Fibroblast of villous mesenchyme (primary cell): ENCODE measurements at regions not wholly inside any gene's neighbourhood (a gene's known extent, or its start where the extent isn't known, plus 50 kb on each side); places are given as distances from the start of the nearest gene placed in this dataset.

Source experiments
- DNase-seq: peaks from one replicate; pipeline ENCODE4 v3.0.0-alpha.2; 2010; ENCODE audit warnings: low read depth
- H3K4me3 ChIP-seq: 2 replicates; pipeline ENCODE4 v1.5.1; 2011; ENCODE audit warnings: low read depth, mild to moderate bottlenecking, low read length
- CTCF ChIP-seq: IDR thresholded peaks from 2 replicates; pipeline ENCODE4 v1.5.1; 2012; ENCODE audit warnings: low read depth, mild to moderate bottlenecking, low read length; ENCODE audit not compliant: insufficient read depth

- no peak overlapping the region for H3K4me3 ChIP-seq
- no peak for TF ChIP-seq CTCF
- DNase-seq, result no peak
Measured at GRCh38 chr7:121669144-121669543, 203.8 kb upstream of the PTPRZ1 start.

GRCh38 chr7:121666306-121666705 lies 206.7 kb upstream of the PTPRZ1 start:
- no peak overlapping the region for H3K4me3 ChIP-seq
- DNase-seq, result no peak
- TF ChIP-seq CTCF, result no peak

DNA sequence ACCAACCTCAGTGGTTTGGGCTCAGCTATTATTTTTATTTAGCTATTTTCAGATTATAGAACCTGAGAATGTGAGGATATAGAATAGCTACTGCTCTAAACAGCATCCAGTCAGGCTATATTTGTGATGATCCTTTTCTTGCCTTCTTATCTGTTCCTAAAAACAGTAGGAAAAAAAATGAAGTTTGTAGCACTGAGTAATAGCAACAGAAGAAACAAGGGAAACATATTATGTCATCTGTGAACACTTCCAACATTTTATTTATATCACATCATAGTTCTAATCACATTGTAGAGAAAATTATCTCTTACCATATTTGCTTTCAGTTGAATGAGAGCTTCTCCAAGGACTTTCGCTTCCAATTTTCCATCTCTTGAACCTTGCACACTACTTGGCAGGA lies 229.6 kb upstream of the PTPRZ1 start:
- no peak for TF ChIP-seq CTCF
- no peak overlapping the region for H3K4me3 ChIP-seq
- DNase-seq, result no peak

DNA sequence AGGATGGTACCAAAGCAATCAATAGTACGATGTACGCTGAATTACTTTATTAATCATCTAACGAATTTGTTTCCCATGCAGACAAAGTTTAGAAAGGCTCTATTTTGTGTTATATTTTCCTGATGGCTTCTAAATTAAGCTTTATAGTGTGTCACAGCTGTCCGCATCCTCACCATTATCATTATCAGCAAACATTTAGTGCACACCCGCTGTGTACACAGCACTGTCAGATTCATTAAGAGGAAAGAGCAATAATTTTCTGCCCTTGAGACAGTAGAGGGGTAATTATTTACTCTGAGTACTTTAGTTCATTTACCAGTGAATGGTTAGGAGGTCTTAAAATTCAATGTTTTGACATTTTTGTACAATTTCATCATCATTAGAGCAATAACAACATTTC lies 233.3 kb upstream of the PTPRZ1 start:
- no peak for TF ChIP-seq CTCF

DNA sequence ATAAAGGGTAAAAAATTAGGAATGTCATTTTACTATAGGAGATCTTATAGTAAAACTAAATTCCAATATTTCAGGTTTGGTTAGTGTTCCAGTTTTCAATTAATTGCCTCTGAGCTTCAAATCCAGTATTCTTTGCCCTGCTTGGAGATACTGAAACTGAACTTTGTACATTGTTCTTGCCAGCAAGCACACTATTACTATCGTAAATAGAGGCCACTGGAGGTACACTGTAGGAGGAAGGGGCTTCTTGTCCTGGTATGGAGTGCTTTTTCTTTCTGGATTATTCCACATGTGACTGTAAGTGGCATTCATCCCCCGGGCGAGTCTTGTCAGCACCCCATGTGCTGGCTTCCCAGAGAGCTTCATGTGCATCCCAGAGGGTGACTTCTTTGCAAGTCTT lies 234.7 kb upstream of the PTPRZ1 start:
- no peak overlapping the region for H3K4me3 ChIP-seq
- TF ChIP-seq CTCF, result no peak
- no peak for DNase-seq

More for the DNA sequence above, 233.3 kb upstream of the PTPRZ1 start:
- no peak overlapping the region for H3K4me3 ChIP-seq
- no peak for DNase-seq

DNA sequence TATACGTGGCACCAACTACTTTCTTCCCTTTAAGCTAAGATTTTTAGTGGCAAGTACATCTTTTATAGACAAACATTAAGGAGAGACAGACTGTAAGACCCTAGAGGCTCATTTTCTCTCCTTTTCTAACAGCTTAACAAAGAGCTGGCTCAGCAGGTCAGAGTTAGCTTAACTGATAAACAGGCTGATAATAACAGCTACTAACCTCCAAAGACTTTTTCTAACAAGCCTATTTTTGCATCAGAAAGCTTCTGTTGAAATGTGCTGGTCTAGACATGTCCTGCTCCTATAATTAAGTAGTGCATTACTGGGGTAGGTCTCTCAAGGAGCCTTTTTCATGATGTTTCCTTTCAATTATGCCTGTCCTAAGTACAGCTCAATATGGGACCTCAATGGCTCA lies 238.2 kb upstream of the FAM3C start:
- DNase-seq, result no peak
- TF ChIP-seq CTCF, result no peak
- no peak overlapping the region for H3K4me3 ChIP-seq

GRCh38 chr7:121633186-121633585 lies 237.1 kb upstream of the FAM3C start:
- no peak for TF ChIP-seq CTCF
- no peak overlapping the region for H3K4me3 ChIP-seq
- no peak for DNase-seq
